ENCODE measurements at regions not wholly inside any gene's neighbourhood (a gene's known extent, or its start where the extent isn't known, plus 50 kb on each side); places are given as distances from the start of the nearest gene placed in this dataset.

DNA sequence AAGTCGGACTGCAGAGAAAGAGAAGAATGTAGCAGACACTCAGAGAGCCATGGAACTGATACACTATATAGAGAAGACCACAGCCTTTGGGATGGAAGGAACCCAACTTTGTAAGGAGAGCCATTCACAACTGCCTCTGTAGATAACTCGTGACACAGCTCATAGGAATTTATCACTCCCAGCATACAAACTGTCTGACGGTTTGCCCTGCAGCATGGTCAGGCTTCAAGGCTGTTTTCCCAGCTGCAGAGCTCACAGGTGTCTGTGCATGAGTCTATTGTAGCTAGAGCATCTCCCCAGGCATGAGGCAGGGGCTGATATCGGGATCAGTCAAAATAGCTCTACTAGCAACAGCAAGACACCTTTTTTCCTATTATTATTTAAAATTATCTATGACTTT, 130.5 kb upstream of the DTNBP1 start:
- peak; percentile 86 for DNase-seq

DNA sequence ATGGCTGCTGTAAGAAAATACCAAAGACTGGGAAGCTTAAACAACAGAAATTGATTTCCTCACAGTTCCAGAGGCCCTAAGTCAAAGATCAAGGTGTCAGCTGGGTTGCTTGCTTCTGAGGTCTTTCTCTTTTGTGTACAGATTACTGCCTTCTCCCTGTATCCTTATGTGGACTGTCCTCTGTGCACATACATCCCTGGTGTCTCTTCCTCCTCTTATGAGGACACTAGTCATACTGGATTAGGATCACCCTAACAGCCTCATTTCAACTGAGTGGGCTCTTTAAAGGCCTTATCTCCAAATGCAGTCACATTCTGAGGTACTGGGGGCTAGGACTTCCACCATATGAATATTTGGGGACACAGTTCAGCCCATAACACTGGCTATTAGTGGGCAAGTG, 130.0 kb upstream of the DTNBP1 start:
- no peak for DNase-seq

DNA sequence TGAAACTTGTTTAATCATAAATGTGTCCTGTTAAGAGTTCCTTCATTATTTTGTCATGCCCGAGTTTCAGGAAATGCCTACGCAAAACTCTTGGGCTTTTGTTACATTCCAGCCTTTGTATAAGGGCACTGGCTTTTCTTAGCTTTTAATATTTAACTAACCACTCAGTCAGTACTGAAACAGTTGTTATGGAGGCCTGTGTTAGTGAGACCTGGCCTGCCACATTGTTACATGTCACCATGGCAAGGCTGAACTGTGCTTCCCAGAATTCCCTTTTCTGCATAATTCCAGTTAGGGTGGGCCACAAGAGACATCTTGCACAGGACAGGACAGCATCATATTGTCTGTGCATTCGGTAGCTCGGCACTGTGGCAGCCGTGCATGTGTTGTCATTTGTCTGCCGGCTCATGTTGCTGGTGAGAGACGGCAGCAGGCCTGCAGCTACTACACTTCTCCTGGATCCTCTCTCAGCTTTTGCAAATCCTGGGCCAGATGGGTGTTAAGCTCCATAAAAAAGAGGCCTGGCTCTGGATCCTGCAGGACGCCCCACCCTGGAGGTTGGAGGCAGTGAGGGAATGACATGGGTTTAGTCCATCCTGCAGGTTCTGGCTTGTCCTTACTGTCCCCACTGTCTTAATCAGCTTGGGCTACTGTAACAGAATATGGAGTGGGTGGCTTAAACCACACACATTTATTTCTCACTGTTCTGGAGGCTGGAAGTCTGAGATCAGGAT, 128.8 kb upstream of the DTNBP1 start:
- DNase-seq: no peak

DNA sequence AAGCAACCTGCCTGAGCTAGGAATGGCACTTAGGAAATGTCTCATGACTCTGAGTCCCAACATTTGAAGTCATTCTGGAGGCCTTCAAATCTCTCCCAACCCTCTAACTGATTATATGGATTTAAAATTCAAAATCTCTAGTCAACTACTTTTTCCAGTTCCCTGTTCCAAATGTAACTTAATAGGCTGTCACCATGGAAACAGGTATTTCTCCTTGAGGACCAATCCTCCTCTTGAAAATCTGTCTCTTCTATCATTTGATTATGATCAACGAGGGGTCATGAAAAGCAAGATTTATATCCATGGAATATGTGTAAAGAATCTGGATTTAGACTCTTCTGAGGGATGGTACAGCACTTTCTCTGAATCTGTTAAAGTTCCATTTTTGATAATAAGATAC, 127.3 kb upstream of the DTNBP1 start:
- DNase-seq: no peak

DNA sequence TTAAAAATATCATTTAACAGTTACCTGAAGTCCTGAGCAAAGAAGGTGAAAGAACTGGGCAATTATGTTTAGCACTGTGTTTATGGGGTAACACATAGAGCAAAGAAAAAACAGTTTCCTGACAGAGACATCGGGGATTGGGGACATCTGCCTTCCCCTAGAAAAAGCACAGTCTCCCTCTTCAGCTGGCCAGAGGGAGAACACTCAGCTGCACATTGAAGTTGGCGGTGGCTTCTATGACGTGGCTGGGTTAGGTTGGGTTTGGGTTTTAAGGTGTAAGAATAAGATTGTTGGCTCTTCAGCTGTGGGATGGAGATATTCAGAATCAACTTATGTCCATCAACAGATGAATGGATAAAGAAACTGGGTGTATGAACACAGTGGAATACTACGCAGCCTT, 124.0 kb upstream of the DTNBP1 start:
- no peak for DNase-seq

DNA sequence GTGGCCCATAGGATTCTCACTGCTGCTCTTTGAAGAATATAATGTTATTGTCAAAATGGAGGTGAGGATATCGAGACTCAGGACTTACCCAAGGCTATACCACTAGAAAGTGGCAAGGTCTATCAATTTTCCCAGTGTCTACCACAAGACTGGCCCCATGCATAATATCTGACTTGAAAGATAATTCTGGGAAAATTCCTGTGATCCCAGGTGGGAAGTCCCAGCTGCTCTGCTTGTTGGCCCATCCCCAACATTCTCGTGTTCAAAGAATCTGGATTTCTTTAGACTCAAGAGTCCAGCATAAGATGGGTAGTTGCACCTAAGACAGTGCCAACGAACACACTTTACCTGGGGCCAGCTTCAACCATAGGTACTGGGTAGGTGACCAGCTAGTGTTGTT, 120.7 kb upstream of the DTNBP1 start:
- no peak for DNase-seq

DNA sequence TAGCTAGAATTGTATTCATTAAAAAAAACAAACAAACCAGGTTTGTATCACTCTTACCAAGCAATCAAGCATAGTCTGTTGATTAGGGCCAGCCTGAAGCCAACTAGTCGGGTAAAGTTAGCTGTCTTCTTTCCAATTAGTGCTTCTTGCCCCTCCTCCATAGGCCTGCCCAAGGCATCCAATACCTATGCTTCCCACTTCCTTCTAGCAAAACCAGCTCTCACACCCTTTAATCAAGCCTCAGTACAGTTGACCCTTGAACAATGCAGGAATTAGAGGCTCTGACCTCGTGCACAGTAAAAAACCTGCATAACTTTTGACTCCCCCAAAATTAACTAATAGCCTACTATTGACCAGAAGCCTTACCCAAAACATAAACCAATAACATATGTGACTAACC, 119.1 kb upstream of the DTNBP1 start:
- DNase-seq: no peak

DNA sequence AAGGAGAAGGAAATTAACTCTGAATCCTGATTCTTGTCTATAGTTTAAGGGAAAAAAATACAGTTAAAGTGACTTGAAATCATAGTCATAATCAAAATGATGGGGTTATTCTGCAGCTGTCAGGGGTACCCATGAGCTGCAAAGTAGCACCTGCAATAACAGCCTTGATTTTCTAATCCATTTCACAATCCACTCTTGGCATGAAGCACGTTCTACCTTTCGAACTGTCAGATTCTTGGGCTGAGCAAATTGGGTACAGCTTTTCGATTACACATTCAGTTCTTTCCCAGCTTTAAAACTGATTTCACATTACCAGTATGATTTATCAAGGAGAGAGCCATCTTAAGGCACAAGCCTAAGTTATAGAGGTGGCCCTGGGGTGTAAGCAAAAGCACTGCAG, 118.5 kb upstream of the DTNBP1 start:
- no peak for DNase-seq

DNA sequence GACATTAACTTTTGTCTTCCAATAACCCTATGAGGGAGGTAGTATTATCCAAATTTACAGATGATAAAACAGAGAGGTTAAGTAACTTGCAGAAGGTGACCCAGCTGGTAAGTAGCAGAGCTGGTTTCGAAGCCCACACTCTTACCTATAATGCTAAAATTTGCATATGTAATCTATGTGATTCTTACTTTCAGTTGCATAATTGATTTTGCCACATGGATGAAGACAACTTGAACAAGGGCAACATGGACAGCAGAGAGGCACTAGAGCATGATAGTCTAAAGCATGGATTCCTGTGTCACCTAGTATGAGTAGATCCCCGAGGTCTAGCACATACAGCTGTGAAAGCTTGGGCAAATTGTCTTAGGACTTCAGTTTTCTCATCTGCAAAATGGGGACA, 117.6 kb upstream of the DTNBP1 start:
- DNase-seq: no peak

DNA sequence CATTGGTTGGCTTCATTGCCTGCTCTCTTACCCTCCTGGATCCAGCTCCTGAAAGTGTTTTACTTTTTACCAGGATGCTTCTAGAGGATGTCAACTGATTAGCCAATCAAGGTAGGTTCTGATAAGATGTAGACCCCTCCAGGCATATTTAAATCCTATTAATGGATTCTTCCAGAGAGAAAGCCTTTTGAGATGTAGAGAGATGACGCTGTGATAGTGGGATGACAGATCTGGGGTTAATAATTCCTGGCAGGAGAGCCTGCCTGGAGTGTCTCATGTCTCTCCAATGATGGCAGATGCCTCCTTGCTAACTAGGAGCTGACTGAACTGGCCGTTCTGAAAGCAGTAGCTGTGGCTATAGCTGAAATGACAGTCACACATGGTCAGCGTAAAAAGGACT, 116.9 kb upstream of the DTNBP1 start:
- DNase-seq: no peak

DNA sequence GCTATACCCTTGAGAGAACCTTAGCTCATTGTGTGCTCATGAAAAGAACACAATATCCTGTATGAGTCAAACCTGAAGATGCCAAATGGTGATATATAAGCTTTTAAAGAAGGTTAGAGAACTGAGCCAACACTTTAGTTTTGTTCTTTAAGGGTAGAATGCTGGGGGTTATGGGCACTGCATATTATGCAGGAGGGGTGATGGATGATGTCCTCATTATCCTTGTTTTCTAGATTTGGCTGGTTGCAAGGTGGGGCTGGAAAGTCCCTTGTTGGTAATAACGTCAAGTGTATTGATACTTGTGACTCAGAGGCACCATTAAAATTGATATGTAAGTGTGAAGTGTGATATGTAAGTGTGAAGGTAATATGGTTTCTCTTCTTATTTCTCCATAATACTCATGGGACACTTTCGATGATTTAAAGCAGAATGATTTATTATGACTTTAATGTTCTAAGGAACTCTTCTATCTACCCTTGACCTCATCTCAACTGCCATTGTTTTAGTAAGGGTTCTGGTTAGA, 113.7 kb upstream of the DTNBP1 start:
- no peak for DNase-seq

DNA sequence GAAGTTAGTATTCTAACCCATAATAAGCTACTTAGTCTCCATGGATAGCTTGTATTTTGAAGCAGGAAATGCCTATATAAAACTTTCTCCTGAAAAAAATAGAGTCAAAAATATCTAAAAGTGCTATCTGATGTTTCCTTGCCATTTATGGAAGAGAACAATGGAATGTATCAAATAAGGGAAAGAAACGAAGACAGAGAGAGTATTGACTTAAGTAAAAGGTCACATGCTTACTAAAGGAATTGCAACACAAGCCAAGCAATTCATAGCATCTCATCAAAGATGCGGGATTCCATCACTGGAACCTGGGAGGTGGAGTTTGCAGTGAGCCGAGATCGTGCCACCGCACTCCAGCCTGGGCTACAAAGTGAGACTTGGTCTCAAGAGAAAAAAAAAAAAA, 112.9 kb upstream of the DTNBP1 start:
- no peak for DNase-seq

DNA sequence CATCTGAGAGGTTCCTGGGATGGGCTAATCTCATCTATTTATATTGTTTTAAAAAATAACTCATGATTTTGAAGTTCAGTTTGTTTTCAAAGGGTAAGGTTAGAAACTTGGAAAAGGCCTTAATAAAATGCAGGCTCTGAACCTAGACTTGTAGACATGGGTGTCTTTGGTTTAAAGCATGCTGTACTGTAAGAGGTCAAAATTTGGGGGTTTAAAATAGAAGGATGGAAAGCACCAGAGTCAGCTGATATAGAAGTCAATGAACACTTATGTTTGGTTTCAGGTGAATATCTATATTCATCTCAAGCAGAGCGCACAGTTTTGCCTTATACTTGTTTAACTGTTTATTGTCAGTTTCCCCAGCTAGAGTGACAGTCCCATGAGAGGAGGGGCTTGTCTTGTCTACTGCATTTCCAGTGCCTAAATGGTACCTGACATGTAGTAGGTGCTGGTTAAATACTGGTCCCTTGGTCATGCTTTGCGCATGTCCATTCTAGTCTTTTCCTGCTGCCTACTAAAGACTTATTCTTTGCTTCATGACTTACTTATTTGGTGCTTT, 112.3 kb upstream of the DTNBP1 start:
- no peak for DNase-seq

DNA sequence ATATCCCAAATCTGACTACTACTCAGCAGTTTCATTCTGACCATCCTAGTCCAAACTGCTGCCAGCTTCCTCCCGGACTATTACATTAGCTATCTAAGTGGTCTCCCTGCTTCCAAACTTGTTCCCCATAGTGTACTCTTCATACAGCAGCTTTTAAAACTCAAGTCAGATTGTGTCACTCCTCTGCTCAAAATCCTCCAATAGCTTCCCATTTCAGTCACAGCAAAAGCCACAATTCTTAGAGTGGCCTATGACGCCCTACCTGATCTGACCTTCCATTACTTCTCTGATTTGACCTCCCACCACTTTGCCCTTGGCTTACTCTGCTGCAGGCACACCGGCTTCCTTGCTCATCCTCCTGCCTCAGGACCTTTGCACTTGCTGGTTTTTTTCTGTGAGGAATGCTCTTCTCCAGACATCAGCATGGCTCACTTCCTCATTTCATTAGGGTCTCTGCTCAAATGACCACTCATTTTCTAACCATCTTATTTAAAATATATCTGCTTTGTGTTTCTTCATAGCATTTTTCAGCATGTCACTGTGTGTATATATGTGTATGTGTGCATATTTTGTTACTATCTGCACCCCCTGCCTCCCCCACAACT, 111.1 kb upstream of the DTNBP1 start:
- DNase-seq: no peak

DNA sequence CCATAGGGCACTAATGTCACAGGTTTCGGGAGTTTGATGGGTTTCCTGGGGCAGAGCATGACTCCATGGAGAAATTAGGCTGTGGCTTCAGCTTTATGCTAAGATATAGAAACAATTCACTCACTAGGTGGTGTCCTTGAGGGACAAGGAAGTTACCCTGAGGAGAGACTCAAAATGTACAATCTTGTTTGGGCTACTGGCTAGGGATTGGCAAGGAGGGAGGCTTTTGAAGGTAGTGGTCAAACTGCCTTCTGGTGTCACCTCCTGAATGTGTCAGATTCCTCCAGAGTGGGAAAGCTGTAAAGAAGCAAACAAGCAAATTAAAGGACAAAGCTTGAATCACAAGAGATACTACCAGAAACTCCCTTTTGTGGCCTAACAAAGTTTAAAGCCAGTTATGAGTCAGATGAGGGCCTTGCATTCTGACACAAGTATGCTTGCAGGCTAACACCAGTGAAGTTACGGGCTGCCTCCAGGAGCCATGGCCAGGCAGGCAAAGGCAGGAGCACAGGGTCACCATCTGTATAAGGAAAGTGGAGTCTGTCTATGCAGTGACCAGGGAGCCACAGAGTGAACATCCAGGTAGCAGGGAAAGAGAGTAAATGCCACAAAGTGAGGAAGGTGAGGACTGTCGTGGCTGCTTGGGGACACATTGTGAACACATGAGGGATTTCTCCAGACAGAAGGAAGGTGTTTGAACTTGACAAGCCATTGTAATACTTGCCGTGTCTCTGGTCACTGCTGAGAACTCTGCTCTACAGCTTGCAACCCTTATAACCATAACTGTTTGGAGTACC, 107.7 kb upstream of the DTNBP1 start:
- peak; percentile 43 for DNase-seq

DNA sequence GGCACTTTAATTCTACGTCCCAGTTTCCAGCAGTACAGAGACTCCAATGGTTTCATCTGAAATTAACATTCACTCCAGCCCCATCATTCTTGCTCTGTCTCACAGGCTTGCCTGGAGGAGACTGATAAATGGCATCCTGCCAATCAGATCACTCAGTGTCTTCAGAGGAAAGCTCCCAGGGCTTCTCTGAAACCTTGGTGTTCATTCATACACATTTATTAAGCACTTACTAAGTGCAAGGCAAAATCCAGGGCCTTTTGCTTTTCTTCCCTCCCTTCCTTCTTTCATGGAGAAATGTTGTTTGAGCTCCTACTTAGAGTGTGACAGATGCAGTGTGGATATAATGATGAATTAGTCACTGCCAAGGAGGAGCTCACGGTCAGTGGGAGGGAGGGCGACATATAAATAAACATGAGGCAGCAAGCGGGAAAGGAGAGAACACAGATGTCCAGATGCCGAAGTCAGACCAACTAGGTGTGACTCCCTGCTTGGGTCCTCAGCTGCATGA, 106.7 kb upstream of the DTNBP1 start:
- peak; percentile 28 for DNase-seq

DNA sequence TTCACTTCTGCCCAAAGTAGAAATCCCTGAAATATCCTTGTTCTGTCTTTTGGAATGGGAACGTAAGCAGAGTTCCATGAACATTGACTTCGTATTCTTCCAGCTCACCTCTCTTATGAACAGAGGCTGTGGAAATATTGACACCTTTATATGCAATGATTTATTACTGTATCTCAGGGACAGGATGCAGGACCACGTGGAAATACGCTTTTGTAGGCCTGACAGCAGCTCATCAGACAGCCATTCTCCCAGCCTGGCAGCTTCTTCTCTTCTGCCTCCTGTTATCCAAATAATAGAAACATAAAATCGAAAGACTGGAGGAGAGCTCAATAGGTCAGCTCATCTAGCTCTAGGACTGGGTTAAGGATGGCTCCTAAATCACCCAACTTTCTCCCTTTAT, 106.2 kb upstream of the DTNBP1 start:
- no peak for DNase-seq

DNA sequence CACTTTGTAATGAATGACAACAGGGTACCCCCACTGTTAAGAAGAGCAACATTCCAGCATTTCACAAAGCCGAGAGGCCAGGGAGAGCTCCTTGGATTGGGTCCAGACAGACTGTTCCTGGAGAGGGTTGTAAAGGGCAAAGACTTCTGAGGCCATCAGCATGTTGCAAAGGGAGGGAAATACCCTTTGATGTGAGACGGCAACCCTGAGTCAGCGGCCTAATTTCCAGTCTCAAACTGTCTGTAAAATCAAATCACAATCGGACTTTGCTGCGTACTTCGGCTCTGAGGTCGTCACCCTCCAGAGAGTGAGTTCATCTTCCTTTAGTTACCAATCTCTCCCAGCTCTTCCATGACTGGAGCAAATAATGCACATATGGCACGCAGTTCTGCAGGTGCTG, 101.0 kb upstream of the DTNBP1 start:
- peak; percentile 78 for DNase-seq

DNA sequence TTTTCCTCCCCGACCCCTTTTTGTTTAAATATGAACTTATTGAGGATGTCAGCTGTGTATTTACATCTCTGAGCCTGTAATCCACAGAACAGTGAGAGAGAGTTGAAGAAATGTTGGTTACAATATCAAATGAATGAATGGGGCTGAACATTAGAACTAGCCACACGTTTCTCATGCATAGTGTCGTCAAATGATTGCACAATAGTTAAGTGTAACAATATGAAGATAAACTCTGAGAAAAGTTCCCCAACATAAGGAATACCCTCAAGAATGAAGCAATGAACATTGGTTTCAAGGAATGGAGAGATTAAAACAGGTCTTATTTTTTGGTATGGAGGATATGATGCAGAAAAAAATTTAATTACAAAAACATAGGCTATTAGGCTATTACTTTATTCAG, 100.5 kb upstream of the DTNBP1 start:
- DNase-seq: peak; percentile 35

DNA sequence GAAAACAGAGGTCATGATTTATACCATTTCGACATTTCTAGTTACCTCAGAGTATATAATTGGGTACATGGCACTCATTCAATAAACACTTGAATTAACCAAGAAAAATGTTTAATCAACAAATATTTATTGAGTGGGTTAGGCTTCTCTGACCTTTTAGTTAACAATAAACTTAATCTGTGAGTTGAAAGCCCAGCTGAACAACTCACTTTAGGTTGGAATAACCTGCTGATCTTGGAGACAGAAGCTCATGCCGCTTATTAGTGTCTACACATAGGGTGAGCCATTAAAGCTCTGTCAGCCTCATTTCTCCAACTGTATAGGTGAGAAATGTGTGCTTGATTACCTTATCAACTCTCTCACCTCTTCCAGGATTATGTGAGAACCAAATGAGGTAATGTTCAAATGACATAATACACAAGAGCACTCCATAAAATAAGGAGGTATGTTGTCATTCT, 98.2 kb upstream of the DTNBP1 start:
- no peak for DNase-seq

DNA sequence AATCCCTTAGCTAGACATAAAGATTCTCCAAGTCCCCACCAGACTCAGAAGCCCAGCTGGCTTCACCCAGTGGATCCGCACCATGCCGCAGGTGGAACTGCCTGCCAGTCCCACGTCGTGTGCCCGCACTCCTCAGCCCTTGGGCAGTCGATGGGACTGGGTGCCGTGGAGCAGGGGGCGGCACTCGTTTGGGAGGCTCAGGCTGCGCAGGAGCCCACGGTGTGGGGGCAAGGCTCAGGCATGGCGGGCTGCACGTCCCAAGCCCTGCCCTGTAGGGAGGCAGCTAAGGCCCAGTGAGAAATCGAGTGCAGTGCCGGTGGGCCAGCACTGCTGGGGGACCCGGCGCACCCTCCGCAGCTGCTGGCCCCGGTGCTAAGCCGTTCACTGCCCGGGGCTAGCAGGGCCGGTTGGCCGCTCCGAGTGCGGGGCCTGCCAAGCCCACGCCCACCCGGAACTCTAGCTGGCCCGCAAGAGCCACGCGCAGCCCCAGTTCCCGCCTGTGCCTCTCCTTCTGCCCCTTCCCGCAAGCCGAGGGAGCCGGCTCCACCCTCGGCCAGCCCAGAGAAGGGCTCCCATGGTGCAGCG, 95.9 kb upstream of the DTNBP1 start:
- no peak for DNase-seq

DNA sequence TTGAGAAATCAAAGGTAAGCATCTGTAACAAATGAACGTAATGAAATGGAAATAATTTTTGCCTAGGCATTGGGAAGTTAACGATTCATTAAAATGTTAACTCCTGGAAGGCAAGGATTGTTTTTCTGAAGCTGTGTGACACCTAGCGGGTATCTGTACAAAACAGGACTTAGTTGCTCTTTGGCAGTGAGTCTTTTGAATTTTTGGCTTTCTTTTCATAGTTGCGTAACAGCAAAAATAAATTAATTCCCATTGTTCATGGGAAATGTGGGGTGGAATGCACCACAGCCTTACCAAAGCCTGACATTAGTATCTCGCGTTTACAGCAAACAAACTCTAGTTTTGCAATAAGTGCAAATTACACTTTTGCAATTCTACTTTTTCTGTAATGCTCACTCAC, 92.7 kb upstream of the DTNBP1 start:
- peak; percentile 45 for DNase-seq

DNA sequence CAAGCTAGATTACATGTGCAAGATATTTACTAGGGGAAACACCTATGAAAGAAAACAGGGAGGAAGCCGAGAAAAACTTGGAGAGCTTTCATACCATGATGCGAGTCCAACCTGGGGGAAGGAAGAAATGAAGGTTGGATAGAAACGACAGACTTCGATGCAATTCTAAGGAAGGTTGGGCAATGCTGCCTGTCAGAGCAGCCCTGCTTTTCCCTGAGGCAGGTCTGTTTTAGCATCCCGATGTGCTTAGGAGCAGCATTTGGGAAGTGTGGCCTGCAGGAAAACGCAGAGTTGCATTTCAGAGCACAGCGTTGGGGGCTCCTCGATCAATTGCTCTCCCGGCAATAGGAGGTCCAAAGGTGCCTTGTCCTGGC, 91.9 kb upstream of the DTNBP1 start:
- no peak for DNase-seq
